ENCODE measurements at regions not wholly inside any gene's neighbourhood (a gene's known extent, or its start where the extent isn't known, plus 50 kb on each side); places are given as distances from the start of the nearest gene placed in this dataset.
A peak's percentile ranks its signal among the peaks of the same experiment; 100 is the strongest.

DNA sequence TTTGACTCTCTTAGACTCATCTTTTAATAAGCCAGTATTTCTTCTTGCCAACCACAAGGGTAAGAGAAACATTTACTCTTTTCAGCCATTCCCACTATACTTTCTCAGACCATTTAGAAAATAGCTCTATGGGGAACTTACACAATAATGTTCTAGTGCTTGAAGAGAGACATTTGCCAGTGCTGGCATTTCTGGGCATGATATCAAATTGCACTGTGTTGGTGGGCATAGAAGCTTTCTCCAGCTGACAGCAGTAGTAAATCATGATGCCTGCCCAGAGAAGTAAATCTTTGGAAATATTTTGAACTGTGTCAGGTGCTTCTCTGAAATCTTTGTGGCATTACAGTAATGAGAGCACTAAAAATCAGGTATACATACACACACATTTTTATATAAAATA, 346.6 kb downstream of the CBLN2 start:
- DNase-seq (ENCODE audit: low read depth in 4 of 4, low spot score in 2 of 4), result peak in 1 of 4 donors; percentile 2

DNA sequence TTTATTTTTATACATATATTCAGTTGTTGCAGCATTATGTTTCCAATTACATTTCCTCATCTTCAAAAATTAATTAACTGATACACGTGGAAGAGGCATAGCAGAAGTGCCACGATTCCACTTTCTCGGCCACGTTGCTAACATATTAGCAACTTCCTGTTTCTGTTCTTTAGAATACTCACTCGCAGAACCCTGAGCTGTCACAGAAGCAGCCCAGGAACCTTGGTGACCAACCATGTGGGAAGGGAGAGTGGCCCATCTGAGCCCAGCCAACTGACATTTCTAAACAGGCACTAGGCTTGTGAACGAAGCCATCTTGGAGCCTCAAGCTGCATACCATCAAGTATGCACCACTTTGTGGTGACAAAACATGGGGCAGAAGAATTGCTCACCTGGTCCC, 350.1 kb downstream of the CBLN2 start:
- no peak for DNase-seq (ENCODE audit: low read depth in 4 of 4, low spot score in 2 of 4)

DNA sequence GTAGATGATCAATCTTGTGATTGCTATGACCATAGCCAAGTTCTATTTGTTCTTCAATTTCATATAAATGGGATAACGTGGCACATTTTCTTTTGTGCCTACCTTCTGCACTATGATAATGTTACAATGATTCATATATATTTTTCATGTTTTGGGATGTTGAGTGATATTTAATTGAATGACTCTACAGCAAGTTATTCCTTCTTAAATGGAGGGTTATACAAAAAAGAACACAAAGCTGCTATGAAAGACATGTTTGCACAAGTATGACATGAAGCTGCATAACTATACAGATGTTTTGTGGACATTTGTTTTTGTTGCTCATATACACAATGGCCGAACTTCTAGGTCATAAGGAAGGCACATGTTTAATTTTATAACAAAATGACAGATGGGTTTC, 356.2 kb downstream of the CBLN2 start:
- DNase-seq (ENCODE audit: low read depth in 4 of 4, low spot score in 2 of 4), result no peak

DNA sequence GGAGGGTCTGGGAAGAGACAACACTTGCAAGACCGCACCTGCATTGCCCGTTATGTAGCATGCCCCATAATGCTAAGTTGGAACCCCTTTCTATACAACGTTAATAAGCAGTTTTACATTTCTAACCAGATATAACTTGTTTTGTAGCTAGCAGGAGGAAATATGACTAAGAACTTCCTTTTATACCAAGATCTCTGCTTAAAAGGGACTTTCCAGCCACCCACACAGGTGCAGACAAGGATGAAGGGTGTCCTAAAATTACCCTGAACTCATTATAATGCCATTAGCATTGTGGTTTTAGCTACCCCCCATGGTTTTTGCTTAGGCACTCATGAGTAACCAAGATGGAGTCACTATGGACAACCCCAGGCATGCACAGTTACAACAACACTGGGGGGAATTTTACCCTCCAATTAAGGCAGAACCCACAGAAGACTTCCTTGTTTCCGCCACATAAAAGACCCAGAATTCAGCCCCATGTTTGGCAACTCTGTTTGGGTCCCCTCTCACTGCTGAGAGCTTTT, 362.8 kb downstream of the CBLN2 start:
- no peak for DNase-seq (ENCODE audit: low read depth in 4 of 4, low spot score in 2 of 4)

DNA sequence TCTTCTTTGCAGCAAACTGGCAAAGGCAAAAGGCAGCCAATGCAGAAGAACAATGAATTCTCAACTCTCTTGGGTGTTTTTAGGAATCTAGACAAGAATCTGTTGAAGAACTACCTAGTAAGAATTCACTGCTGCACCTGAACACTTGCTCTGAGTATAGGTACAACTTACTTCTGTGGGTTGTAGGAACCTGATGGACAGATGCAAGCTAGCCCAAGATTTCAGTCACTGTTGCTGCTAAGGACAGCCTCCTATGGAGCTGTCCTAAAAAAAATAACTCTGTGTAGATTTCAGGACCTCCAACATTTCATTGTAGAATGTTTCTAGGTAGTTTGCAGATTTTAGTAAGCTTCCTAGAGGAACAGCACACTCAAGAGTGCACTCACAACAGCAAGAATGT, 363.5 kb downstream of the CBLN2 start:
- DNase-seq (ENCODE audit: low read depth in 4 of 4, low spot score in 2 of 4), result no peak

DNA sequence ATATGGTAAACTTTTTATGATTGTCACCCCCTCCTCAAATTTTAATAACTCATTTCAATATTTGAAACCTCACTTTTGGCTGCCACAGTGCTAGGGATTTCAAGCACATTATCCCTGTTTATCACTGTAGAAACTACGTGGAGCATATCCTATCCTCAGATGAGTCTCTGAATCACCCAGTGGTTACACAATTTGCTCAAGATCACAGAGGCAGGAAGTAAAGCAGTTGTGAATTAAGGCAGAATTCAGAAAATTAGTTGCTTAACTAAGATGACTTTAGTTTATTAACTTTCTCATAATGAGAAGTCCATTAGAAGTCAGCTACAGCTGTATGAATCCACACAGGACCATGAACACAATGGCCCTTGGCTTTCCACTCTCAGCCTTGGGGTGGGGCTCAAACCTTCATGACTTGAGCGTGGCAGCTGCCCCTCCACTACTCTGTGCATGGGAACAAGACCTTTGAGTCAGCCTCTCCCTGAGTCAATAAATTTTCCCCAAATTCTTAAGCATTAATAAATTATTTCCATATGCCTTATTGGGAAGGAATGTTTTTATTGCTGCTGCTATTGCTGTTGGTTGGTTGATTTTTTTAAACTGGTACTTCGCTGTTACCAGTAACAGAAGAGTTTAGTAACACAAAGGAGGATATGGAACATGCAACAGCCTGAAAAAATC, 369.0 kb downstream of the CBLN2 start:
- DNase-seq (ENCODE audit: low read depth in 4 of 4, low spot score in 2 of 4), result no peak

DNA sequence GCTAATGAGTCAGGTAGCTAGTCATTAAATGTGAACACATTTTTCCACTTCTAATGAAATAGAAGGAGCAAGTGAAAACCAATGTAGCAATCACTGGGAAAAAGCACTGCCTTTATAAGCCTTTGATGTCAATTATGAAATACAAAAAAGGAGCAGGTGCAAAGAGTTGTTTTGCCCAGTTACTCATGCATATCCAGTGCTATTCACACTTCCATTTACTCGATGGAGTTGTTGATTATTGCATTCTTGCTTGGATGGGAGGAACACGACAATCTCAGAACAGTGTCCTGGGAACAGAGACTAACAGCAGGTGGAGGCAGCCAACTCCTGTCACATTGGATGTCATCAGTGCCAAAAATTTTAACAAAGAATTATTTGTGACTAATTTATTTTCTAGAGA, 372.5 kb downstream of the CBLN2 start:
- no peak for DNase-seq (ENCODE audit: low read depth in 4 of 4, low spot score in 2 of 4)

DNA sequence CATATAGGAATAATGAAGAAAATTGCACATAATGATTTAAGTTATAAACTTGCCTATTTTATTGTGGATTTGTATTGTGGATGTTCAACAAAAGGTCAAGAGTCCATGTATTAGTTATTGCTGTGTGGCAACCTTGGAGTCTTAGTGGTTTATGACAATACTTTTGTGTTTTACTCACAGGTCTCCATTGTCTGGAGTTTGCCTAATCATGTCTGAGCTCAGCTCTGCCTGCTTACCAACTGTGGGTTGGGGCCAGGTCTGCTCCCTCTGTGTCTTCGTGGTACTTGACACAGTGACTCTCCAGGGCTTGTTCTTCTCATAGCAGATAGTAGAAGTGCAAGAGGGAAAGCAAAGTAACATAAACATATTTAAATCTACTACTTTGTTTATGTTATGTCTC, 382.5 kb downstream of the CBLN2 start:
- no peak for DNase-seq (ENCODE audit: low read depth in 4 of 4, low spot score in 2 of 4)

DNA sequence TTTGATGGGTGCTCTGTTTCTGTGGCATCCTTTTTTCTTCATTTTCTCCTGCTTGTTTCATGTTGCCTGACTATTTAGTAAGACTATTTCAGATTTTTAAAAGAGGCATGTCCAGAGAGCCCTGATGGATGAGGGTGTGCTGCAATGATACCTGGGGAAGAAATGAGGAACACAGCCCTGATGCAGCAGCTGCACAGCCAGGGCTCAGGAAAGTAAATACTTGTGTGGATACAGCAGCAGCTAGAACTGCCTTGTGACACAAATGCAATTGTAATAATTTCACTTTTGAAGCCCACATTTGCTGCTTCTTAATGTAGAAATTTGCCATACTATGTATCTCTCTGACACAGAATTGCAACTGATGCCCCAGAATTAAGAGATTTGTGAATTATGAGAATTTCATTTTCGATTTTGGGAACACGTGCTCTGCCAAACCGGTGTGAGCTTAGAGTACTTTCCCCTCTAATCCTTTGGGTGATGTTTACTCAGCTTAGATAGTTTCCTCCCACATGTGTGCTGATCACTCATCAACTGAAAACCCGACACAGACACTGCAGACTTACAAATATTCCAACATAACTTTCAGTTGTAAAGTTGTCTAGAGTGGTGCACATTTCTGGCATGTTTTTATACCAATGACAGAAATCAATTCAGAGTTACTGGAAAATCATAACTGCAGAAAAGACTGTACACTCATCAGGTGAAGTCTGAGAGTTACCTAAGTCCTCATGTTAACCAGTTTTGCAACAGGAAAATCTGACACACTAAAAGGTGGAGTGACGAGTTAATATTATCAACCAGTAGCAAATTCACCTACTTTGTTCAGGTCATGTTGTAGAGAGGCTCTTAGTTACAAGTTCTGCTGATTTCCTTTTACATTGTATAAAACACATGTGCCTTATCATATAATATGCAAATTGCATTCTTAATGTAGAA, 383.4 kb downstream of the CBLN2 start:
- DNase-seq (ENCODE audit: low read depth in 4 of 4, low spot score in 2 of 4), result no peak

DNA sequence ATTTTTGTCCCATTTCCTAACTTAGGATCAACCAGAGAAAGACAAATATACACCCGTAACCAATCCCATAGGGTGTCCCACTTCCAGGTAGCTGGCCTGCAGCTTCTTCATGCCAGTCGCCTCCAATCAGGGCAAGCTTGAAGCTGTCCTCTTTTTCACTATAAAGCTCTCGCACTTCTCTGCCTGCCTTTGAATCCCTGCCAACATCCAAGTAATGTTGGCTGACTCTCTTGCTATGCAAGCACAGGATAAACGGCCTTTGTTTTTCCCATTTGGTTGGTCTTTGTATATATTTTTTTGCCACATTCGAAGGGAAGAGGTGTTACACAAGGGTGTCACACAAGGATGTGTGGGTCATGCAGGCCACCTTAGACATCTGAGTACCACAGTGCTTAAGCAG, 388.8 kb downstream of the CBLN2 start:
- no peak for DNase-seq (ENCODE audit: low read depth in 4 of 4, low spot score in 2 of 4)

DNA sequence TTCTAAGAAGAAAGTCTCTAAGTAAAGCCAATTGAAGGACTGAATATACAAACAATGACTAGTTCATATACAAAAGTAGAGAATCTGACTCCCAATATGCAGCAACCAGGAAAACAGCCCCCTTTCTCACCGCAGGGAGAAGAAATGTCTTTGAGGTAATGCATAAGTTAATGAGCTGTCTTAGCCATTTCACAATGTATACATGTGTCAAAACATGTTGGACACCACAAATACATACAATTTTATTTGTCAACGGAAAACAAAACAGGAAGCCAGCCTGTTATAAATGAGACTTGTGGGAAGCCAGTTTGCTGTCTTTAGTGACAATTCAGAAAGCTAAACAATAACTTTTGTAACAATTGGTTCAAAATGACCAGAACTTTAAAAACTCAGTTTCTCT, 389.2 kb downstream of the CBLN2 start:
- no peak for DNase-seq (ENCODE audit: low read depth in 4 of 4, low spot score in 2 of 4)

DNA sequence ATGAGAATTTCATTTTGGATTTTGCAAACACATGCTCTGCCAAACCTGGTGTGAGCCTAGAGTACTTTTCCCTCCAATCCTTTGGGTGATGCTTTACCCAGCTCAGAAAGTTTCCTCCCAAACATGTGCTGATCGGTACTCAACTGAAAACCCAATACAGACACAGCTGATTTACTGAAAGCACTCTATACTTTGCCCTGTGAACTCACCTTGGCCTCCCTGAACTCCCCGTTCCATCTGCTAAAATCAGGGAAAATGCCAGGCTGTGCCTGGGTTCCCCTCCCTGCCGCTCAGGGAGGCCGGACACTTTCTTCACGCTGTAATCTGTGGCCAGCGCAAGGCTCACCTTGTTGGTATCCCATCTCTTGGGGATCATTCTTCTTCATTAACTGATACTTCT, 391.2 kb downstream of the CBLN2 start:
- no peak for DNase-seq (ENCODE audit: low read depth in 4 of 4, low spot score in 2 of 4)

DNA sequence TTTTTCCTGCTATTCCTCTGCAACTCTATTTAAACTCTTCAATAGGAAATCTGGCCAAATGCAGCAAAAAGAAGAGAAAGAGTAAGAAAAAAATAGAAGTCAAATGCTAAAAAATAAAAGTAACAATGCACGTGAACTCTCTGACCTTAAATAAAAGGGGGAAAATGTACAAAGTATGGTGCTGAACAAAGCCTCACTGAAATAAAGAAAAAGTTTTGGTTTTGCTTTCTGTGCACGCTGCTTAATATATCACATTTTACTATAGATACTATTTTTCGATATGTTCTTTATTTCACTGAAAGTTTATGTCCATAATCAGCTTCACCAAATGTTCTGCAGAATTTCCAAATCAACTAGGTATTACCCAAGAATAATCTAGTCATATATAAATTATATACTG, 396.3 kb downstream of the CBLN2 start:
- DNase-seq (ENCODE audit: low read depth in 4 of 4, low spot score in 2 of 4), result no peak

DNA sequence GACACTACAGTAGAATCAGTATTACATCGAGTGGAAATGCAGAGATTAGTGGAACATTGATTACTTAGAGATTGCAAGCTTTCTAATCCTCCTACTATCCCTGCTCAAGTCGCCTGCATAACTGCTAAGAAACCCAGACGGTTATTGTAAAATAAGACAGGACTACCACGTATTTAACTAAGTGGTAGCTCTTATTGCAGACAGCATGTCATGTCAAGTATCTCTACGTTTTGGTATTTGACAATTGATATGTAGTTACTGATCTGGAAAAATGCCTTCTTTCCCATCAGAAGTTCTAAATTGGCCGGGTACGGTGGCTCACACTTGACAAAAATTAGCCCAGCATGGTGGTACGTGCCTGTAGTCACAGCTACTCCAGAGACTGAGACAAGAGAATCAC, 404.1 kb downstream of the CBLN2 start:
- DNase-seq (ENCODE audit: low read depth in 4 of 4, low spot score in 2 of 4), result no peak

DNA sequence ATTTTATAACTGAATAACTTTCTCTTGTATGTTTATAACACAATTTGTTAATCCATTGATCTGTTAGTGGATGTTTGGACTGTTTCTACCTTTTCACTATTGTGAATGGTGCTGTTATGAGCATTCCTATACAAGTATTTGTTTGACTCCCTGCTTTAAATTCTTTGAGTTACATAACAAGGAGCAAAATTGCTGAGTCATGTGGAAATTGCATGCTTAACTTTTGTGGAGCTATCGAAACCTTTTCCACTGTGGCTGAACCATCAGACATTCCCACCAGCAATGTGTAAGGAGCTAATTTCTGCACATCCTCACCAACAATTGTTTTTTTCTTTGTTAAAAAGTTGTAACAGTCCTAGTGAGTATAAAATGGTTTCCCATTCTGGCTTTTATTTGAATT, 415.5 kb downstream of the CBLN2 start:
- no peak for DNase-seq (ENCODE audit: low read depth in 4 of 4, low spot score in 2 of 4)

DNA sequence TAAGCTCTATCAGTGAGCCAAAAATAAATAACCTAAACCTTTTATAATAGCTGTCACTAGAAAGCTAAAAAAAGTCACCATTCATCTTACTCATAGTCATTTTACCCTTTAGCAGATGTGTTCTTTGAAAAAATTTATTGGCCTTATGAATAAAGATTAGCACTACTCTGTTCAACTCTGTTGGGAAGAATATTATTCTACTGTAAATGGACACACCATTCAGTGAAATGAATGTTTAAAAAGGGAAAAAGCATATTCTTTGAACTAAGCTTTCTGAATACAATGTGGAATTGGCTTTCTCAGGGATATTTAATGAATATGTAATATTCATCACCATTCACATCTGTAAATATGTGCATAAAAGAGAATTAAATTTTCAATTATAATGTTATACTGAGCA, 422.0 kb downstream of the CBLN2 start:
- no peak for DNase-seq (ENCODE audit: low read depth in 4 of 4, low spot score in 2 of 4)

DNA sequence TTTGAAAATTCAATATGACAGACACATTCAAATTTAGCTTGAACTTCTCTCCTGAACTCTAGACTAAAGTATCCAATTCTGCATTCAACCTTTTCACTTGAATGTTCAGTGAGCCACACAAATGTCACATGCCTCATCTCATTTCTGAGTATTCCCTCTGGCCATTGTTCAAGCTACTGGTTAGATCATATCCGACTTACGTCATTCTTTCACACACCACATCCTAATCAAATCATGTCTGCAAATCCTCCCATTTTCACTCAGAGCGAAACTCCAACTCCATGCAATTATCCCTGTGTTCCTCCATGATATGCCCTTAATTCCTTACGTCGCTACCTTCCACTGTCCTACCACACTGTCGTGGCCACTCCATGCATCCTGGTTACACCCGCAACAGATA, 425.1 kb downstream of the CBLN2 start:
- no peak for DNase-seq (ENCODE audit: low read depth in 4 of 4, low spot score in 2 of 4)

DNA sequence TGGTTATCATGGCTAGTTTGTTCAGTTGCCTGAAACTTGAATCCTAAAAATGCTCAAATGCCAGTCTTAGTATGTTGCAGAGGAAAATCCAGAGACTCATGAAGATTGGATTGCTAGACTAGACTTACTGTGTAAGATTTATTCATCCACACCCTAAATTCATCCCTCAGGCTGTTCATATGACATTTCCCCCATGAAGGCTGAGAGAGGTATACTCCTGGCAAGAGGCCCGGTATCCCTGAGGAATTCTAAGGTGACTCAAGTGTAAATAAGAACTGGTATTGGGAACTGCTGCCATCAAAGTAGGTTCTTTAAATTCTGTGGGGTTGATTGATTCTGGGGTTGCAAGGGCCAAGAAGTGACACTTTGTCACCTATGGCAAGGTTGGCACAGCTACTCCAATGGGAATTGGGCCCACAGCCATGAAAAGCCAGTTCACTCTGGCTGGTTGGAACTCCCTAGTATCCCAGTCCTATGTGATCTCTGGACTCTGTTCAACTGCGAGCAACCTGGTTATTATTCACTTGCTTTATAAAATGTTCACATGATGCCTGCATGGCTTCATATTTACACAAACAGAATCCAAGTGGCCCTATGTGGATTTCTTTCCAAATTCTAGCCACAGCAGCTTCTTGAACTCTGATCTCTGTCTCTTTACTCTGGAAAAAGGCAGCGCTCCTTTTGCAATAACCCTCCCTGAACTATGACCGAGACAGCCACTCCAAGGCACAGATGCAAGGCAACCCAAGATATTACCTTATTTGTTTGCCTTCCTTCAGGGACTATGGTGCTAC, 429.1 kb downstream of the CBLN2 start:
- DNase-seq (ENCODE audit: low read depth in 4 of 4, low spot score in 2 of 4), result no peak

DNA sequence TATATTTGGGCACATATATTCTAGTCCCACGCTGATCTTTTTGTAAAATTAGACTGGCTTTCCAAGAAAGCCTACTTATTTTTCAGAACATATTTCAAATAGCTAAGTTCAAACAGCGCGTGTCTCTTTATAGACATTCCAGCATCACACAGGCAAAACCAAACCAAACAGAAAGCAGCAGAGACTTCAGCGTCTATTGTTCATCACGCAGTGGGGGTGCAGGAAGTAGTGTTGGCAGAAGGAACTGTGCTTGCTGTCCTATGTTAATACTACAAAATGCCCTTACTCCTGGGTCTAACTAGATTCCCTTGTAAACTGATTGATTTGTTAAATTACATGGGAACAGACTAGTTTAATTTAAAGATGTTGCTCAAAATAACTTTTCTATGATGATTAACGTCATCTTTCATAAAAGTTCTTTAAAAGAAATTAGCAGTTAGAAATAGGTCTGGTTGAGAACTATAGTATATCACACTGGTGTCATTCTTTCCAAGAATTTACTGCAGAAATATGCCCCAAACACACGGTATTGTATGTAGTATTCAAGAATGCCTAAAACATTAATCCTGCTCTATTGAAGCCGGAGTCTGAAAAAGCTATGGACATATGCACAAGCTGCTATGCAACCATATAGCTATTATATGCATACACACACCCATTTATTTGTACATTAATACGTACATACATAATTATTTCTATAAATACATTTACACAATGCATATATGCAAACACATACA, 436.3 kb downstream of the CBLN2 start:
- no peak for DNase-seq (ENCODE audit: low read depth in 4 of 4, low spot score in 2 of 4)

DNA sequence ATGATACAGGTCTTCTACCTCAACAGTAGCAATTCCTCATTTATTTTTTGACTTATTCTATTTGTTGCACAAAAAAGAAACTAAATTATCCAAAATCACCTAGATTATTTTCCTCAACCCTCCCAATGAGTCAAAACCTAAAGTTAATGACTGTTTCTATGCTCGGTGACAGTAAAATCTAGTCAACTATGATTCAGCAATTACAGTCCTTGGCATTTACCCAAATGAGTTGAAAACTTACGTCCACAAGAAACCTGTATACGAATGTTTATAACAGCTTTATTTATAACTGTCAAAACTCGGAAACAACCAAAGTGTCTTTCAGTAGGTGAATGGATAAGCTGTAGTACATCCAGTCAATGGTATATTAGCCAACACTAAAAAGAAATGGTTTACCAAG, 439.3 kb downstream of the CBLN2 start:
- no peak for DNase-seq (ENCODE audit: low read depth in 4 of 4, low spot score in 2 of 4)

DNA sequence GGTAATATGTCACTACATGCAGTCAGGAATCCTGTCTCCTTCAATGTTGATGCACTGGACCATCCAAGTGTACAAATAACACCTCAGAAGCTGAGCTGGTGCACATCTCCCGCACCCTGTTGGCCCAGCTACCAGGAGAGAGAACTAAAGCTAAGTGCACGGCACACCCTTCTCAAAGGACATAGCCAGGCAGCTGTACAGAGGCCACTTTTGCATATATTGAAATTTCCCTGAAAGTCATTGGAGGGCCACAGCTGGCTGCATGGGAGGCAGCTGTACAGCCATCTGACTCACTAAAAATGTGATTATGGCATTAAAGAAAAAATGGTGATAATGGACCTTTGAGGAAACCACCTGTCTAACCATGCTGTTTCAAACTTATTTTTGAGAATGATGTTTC, 441.7 kb downstream of the CBLN2 start:
- no peak for DNase-seq (ENCODE audit: low read depth in 4 of 4, low spot score in 2 of 4)

All from left renal cortex interstitium (tissue), 4 donors.